ENCODE measurements at regions not wholly inside any gene's neighbourhood (a gene's known extent, or its start where the extent isn't known, plus 50 kb on each side); places are given as distances from the start of the nearest gene placed in this dataset.

- 97 to 100% methylated on average over 2 of the region's 2 CpGs for WGBS, 2 experiments (ENCODE audit: insufficient coverage in 1 of 2, insufficient read length in 1 of 2)
- TF ChIP-seq CTCF (conservative IDR thresholded peaks at IDR 0.05): no peak
These were observed 1047.2 kb upstream of the PIK3C3 start for GRCh38 chr18:40907842-40908241.

GRCh38 chr18:40904295-40904694 lies 1050.7 kb upstream of the PIK3C3 start:
- WGBS, 2 experiments (ENCODE audit: insufficient coverage in 1 of 2, insufficient read length in 1 of 2): 0% methylated on average over 1 of the region's 1 CpG

More at GRCh38 chr18:40907842-40908241, 1047.2 kb upstream of the PIK3C3 start:
- Histone ChIP-seq H3K9ac (ENCODE audit: extremely low read depth, low read length, poor library complexity, severe bottlenecking) (no peak overlapping the region), H3K4me1 (ENCODE audit: control insufficient read depth, insufficient read depth, low read length) (peaks cover 5% of the 10 kb centered on the region), H3K9me3 (ENCODE audit: control insufficient read depth, low read length) (no peaks in the 10 kb centered on the region), H3K36me3 (ENCODE audit: control insufficient read depth, insufficient read depth, low read length) (no peaks in the 10 kb centered on the region), H3K27ac (ENCODE audit: low read depth, low read length) (no peak overlapping the region), H3K27me3 (ENCODE audit: control insufficient read depth, insufficient read depth, low read length, poor library complexity, severe bottlenecking) (no peaks in the 10 kb centered on the region), H3K4me3 (ENCODE audit: low read length) (no peak overlapping the region)
- Mint-ChIP-seq H3K27me3 (ENCODE audit: insufficient read depth) (no peaks in the 10 kb centered on the region), H3K4me3 (no peak overlapping the region), H3K4me1 (peaks cover 16% of the 10 kb centered on the region), H3K9me3 (no peaks in the 10 kb centered on the region), H3K27ac (no peak overlapping the region), H3K36me3 (ENCODE audit: low read depth) (no peaks in the 10 kb centered on the region)
- DNase-seq: no peak

DNA sequence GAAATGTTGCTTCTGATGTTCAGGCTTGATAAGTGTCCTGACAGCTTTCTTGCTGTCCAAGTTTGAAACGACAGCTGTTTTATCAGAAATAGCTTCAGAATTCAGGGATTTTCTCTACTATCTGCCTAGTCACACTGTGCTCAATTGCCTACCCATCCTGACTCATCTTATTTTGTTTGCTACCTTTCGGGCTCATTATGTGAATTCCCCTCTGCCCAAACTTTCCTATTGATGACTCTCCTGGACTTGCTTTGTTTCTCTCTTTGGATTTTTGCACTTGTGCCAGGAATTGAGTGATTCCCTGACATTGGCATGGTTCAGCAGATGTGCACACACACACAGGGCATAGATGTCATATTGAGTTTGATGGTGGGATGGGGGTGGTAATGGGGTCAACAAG lies 1052.6 kb upstream of the PIK3C3 start:
- no peaks in the 10 kb centered on the region for H3K9me3 ChIP-seq (ENCODE audit: control insufficient read depth, low read length)
- WGBS, 2 experiments (ENCODE audit: insufficient coverage in 1 of 2, insufficient read length in 1 of 2): 79 to 86% methylated on average over 2 of the region's 2 CpGs
- no peak for DNase-seq
- H3K27me3 ChIP-seq (ENCODE audit: control insufficient read depth, insufficient read depth, low read length, poor library complexity, severe bottlenecking): no peaks in the 10 kb centered on the region
- Mint-ChIP-seq H3K4me3 (no peak overlapping the region), H3K4me1 (peaks cover 20% of the 10 kb centered on the region), H3K36me3 (ENCODE audit: low read depth) (no peaks in the 10 kb centered on the region), H3K27me3 (ENCODE audit: insufficient read depth) (no peaks in the 10 kb centered on the region), H3K9me3 (no peaks in the 10 kb centered on the region), H3K27ac (peak overlapping the region; percentile 15)
- H3K4me3 ChIP-seq (ENCODE audit: low read length): no peak overlapping the region
- TF ChIP-seq CTCF (conservative IDR thresholded peaks at IDR 0.05): no peak
- no peak overlapping the region for H3K27ac ChIP-seq (ENCODE audit: low read depth, low read length)
- H3K36me3 ChIP-seq (ENCODE audit: control insufficient read depth, insufficient read depth, low read length): no peaks in the 10 kb centered on the region
- peaks cover 6% of the 10 kb centered on the region for H3K4me1 ChIP-seq (ENCODE audit: control insufficient read depth, insufficient read depth, low read length)
- H3K9ac ChIP-seq (ENCODE audit: extremely low read depth, low read length, poor library complexity, severe bottlenecking): no peak overlapping the region

More at GRCh38 chr18:40904295-40904694, 1050.7 kb upstream of the PIK3C3 start:
- Mint-ChIP-seq H3K9me3 (no peaks in the 10 kb centered on the region), H3K27ac (no peak overlapping the region), H3K36me3 (ENCODE audit: low read depth) (no peaks in the 10 kb centered on the region), H3K27me3 (ENCODE audit: insufficient read depth) (no peaks in the 10 kb centered on the region), H3K4me3 (no peak overlapping the region), H3K4me1 (peaks cover 23% of the 10 kb centered on the region)
- no peak for DNase-seq
- Histone ChIP-seq H3K4me1 (ENCODE audit: control insufficient read depth, insufficient read depth, low read length) (peaks cover 6% of the 10 kb centered on the region), H3K4me3 (ENCODE audit: low read length) (no peak overlapping the region), H3K36me3 (ENCODE audit: control insufficient read depth, insufficient read depth, low read length) (no peaks in the 10 kb centered on the region), H3K9ac (ENCODE audit: extremely low read depth, low read length, poor library complexity, severe bottlenecking) (no peak overlapping the region), H3K27me3 (ENCODE audit: control insufficient read depth, insufficient read depth, low read length, poor library complexity, severe bottlenecking) (no peaks in the 10 kb centered on the region), H3K27ac (ENCODE audit: low read depth, low read length) (no peak overlapping the region), H3K9me3 (ENCODE audit: control insufficient read depth, low read length) (no peaks in the 10 kb centered on the region)
- no peak for TF ChIP-seq CTCF (conservative IDR thresholded peaks at IDR 0.05)

All from endodermal cell (in vitro differentiated cells).